Lower leg skin (tissue), 4 donors: ENCODE measurements at regions not wholly inside any gene's neighbourhood (a gene's known extent, or its start where the extent isn't known, plus 50 kb on each side); places are given as distances from the start of the nearest gene placed in this dataset.

Experiments used
- DNase-seq, 2 donors: peaks; one replicate each; pipeline ENCODE4 v3.0.0-alpha.2; 2019; ENCODE audit warnings: low spot score in 2 of 2
- H3K4me3 ChIP-seq: fragments of 200-600 bp; sonication (generic); 2 replicates; pipeline ENCODE4 v1.5.1; 2017; ENCODE audit warnings: mild to moderate bottlenecking, low read depth; ENCODE audit not compliant: poor library complexity, severe bottlenecking
- POLR2A ChIP-seq, 2 donors: fragments of 450-650 bp; IDR thresholded peaks; one replicate each; pipeline ENCODE4 v1.6.1; 2016 to 2017; ENCODE audit warnings: antibody characterized with exemption in 2 of 2, mild to moderate bottlenecking in 1 of 2, moderate library complexity in 1 of 2
- WGBS, 2 donors: methylation state at CpG; one replicate each; pipeline ENCODE4 v1.1.5; 2018; 5-methylcytosine and 5-hydroxymethylcytosine counted together
- intact Hi-C: fragments of 100-400 bp; cut with DNase I; formaldehyde crosslinking; loops from one replicate; pipeline ENCODE4 v1.15.0; 2023; ENCODE audit warnings: low total_unique reads
- TF ChIP-seq, protein P1 (sequence below), 3 donors: fragments of 450-650 bp; IDR thresholded peaks; one replicate each; pipeline ENCODE4 v1.5.1; 2016; ENCODE audit warnings: antibody characterized with exemption in 3 of 3, mild to moderate bottlenecking in 3 of 3, moderate library complexity in 2 of 3

DNA sequence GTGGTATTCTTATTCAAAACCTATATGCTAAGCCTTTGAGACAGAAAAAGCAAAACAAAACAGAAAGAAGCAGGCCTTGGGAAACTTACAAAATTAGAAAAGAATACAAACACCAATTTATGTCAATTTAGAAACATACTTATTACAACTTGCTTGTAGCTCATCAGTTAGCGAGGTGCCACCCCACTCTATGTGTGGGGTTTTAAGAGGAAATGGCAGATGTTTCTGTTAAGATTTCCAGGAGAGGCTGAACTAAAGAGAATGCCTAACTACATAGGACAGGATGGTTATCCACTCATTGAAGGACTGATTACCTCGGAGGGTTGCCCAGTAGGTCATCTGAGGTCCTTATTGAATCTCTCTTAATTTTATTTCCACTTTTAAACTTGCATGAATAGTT, 302.0 kb downstream of the ETS1 start:
- no peak overlapping the region for H3K4me3 ChIP-seq
- intact Hi-C loops, result no loop called here
- no peak for DNase-seq
- TF ChIP-seq POLR2A (IDR thresholded peaks at IDR 0.05), result no peak
- TF ChIP-seq, protein P1, sequence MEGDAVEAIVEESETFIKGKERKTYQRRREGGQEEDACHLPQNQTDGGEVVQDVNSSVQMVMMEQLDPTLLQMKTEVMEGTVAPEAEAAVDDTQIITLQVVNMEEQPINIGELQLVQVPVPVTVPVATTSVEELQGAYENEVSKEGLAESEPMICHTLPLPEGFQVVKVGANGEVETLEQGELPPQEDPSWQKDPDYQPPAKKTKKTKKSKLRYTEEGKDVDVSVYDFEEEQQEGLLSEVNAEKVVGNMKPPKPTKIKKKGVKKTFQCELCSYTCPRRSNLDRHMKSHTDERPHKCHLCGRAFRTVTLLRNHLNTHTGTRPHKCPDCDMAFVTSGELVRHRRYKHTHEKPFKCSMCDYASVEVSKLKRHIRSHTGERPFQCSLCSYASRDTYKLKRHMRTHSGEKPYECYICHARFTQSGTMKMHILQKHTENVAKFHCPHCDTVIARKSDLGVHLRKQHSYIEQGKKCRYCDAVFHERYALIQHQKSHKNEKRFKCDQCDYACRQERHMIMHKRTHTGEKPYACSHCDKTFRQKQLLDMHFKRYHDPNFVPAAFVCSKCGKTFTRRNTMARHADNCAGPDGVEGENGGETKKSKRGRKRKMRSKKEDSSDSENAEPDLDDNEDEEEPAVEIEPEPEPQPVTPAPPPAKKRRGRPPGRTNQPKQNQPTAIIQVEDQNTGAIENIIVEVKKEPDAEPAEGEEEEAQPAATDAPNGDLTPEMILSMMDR (IDR thresholded peaks at IDR 0.05), result no peak
- 76 to 80% methylated on average over 2 of the region's 2 CpGs for WGBS, 2 donors

DNA sequence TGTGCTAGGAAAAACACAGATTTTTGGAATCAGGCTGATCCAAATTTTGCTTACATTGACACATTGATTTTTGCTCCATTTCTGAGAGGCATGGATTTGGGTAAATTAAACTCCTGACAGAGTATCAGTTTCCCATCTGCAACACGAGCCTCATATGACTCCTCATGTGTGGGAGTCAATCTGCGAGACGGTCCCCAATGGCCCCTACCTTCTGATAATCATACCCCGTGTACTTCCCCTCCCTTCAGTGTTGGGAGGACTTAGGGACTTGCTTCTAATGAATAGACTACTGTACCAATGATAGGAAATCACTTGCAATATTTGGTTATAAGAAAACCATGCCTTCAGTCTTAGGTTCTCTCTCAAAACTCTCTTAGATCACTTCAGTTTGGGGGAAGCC, 302.7 kb downstream of the ETS1 start:
- TF ChIP-seq, protein P1 (IDR thresholded peaks at IDR 0.05), result no peak
- TF ChIP-seq POLR2A (IDR thresholded peaks at IDR 0.05), result no peak
- DNase-seq, result no peak
- 87% methylated on average over 4 of the region's 4 CpGs for whole genome bisulfite sequencing, 2 donors
- intact Hi-C loops, result no loop called here
- no peak overlapping the region for H3K4me3 ChIP-seq

DNA sequence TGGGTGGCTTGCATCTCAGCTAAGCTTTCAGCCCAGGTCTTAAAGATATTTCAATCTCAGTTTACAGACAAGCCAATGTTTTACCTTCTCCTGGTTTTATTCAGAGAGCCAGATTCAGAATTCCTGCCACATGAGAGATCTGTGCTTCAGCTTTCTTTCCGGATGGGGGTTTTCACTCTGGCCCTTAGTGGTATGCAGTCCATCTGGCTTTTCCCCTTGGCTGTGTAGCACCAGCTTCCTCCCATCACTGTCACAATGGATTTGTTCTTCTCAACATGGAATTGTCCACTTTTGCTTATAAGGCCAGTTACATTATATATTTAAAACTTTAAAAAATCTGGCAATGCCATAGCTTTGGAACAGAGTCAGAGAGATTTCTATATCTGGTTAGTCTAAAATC, 303.9 kb downstream of the ETS1 start:
- H3K4me3 ChIP-seq, result no peak overlapping the region
- 87 to 94% methylated on average over 1 of the region's 1 CpG for WGBS, 2 donors
- no peak for DNase-seq
- TF ChIP-seq POLR2A (IDR thresholded peaks at IDR 0.05), result no peak
- TF ChIP-seq, protein P1 (IDR thresholded peaks at IDR 0.05), result no peak
- intact Hi-C loops, result no loop called here

DNA sequence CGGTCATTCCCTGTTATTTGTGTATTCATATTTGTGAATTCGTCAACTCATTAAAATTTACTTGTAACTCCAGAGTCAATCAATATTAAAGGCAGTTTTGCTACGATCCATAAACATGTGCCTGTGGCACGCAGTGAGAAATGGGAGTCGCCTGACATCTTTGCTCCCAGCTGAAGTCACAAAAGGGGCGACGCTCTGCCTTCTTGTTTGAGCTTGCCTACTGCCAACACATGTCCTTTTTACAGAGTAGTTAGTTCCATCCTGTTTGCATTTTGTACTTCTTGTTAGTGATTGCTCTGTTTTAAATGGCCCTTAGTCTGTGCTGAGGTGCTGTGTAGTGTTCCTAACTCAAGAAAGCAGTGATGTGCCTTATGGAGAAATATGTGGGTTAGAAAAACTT, 305.3 kb downstream of the ETS1 start:
- TF ChIP-seq, protein P1 (IDR thresholded peaks at IDR 0.05), result no peak
- TF ChIP-seq POLR2A (IDR thresholded peaks at IDR 0.05), result no peak
- WGBS, 2 donors, result 59 to 62% methylated on average over 7 of the region's 7 CpGs
- no peak for DNase-seq
- no peak overlapping the region for H3K4me3 ChIP-seq
- intact Hi-C loops, result no loop called here

DNA sequence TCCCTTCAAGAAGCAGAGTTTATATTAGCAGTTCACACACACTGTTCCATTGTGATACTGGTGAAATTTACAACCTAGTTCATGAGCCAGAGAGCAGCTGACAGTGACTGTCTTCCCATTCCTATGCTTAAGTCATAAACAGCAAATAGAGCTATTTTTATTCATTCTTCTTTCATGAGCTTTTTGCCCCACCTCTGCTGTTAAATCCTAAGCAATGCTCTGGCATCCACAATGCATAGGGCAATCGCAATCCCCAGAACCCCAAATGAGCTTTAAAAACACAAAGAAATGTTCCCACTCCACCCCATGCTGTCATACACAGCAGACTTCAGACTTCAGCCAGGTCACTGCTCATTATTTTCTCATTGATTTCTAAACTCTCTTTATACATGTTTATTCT, 307.5 kb downstream of the ETS1 start:
- TF ChIP-seq, protein P1 (IDR thresholded peaks at IDR 0.05), result no peak
- no peak for TF ChIP-seq POLR2A (IDR thresholded peaks at IDR 0.05)
- intact Hi-C loops, result no loop called here
- H3K4me3 ChIP-seq, result no peak overlapping the region
- WGBS, 2 donors, result 45 to 58% methylated on average over 1 of the region's 1 CpG
- DNase-seq, result peak in 1 of 2 donors; percentile 48

DNA sequence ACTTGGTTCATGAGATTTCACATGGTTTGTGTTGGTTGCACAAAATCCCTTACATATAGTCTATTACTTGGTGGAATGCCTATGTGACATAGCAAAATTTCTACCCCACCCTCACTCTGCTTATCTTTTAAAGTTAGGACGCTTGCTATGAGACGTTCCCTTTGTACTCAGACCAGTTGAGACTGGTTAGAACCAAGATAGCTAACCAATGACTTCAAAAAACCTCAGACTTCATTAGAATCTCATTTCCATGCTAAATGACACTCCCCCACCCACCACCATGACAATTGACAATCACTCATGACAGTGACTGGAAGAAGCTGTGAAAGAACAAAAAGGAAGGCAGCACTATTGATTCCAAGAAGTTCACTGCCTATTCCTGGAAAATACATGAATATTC, 313.6 kb downstream of the ETS1 start:
- H3K4me3 ChIP-seq, result no peak overlapping the region
- TF ChIP-seq, protein P1 (IDR thresholded peaks at IDR 0.05), result no peak
- no peak for TF ChIP-seq POLR2A (IDR thresholded peaks at IDR 0.05)
- DNase-seq, result no peak
- intact Hi-C loops, result no loop called here
- WGBS, 2 donors, result 81 to 92% methylated on average over 2 of the region's 2 CpGs
